ENCODE measurements at regions not wholly inside any gene's neighbourhood (a gene's known extent, or its start where the extent isn't known, plus 50 kb on each side); places are given as distances from the start of the nearest gene placed in this dataset.
"Not testable (repeated sequence)": the region's sequence is repeated elsewhere in the genome, so short reads cannot be mapped to it uniquely, and the experiment has no call there.

- no peak for DNase-seq
These were observed 291.2 kb downstream of the ASMT start for GRCh38 chrX:1906028-1906427.

- DNase-seq, result not testable (repeated sequence)
These were observed 294.1 kb downstream of the ASMT start for GRCh38 chrX:1908996-1909395.

- DNase-seq, result no peak
These were observed 294.8 kb downstream of the ASMT start for GRCh38 chrX:1909419-1910206.

GRCh38 chrX:1910207-1910470, 295.3 kb downstream of the ASMT start:
- no peak for DNase-seq

- DNase-seq, result no peak
These were observed 296.7 kb downstream of the ASMT start for GRCh38 chrX:1911401-1912128.

- no peak for DNase-seq
These were observed 297.3 kb downstream of the ASMT start for GRCh38 chrX:1912193-1912592.

- DNase-seq, result no peak
These were observed 299.9 kb downstream of the ASMT start for GRCh38 chrX:1914606-1915365.

GRCh38 chrX:1918780-1919179, 303.9 kb downstream of the ASMT start:
- DNase-seq, result no peak

GRCh38 chrX:1925053-1925481, 310.2 kb downstream of the ASMT start:
- DNase-seq, result no peak

- DNase-seq, result no peak
These were observed 313.9 kb downstream of the ASMT start for GRCh38 chrX:1928805-1929204.

- DNase-seq, result no peak
These were observed 317.4 kb downstream of the ASMT start for GRCh38 chrX:1932231-1932630.

- DNase-seq, result no peak
These were observed 319.1 kb downstream of the ASMT start for GRCh38 chrX:1933964-1934363.

GRCh38 chrX:1935805-1936204, 320.9 kb downstream of the ASMT start:
- no peak for DNase-seq

GRCh38 chrX:1938190-1938589, 323.3 kb downstream of the ASMT start:
- DNase-seq, result no peak

- no peak for DNase-seq
These were observed 326.5 kb downstream of the ASMT start for GRCh38 chrX:1941321-1941720.

GRCh38 chrX:1945879-1946278, 331.0 kb downstream of the ASMT start:
- no peak for DNase-seq

- DNase-seq, result no peak
These were observed 332.1 kb downstream of the ASMT start for GRCh38 chrX:1946974-1947373.
